Endothelial cell of umbilical vein (primary cell): ENCODE measurements at regions not wholly inside any gene's neighbourhood (a gene's known extent, or its start where the extent isn't known, plus 50 kb on each side); places are given as distances from the start of the nearest gene placed in this dataset.

Experiments used
- BruUV-seq: library from RNA; stranded (reverse); fragments of 400-500 nt; replicated peaks from 2 replicates; lab custom pipeline; 2021; lab: Mats Ljungman, UMichigan
- CTCF ChIA-PET: fragments of 300-600, 350-600 bp; sonication (Branson Sonifier 250); formaldehyde crosslinking; loops from one replicate; lab custom pipeline; 2021; ENCODE audit warnings: antibody characterized with exemption, inconsistent platforms; lab: Charles Lee
- POLR2A ChIA-PET: fragments of 300-600, 350-600 bp; sonication (Branson Sonifier 250); formaldehyde crosslinking; loops from one replicate; lab custom pipeline; 2021; ENCODE audit warnings: antibody characterized with exemption, inconsistent platforms; lab: Charles Lee
- DNase-seq: peaks from one replicate; pipeline ENCODE4 v3.0.0-alpha.2; 2011; ENCODE audit warnings: low read depth, low spot score
- FAIRE-seq: peaks from 2 replicates; lab custom pipeline; 2011; peaks lifted over from hg19 to GRCh38; lab: Jason Lieb, UNC
- H2AFZ ChIP-seq: 2 replicates; pipeline ENCODE4 v1.6.0; 2012; ENCODE audit warnings: low read depth, low read length, control low read depth, inconsistent platforms
- H3K27ac ChIP-seq: 2 replicates; pipeline ENCODE4 v1.5.1; 2011; ENCODE audit warnings: low read depth, mild to moderate bottlenecking, control low read depth, low read length, moderate library complexity; ENCODE audit not compliant: insufficient read depth
- H3K27me3 ChIP-seq, 2 experiments: 2 replicates each; pipeline versions ENCODE4 v1.6.0 to v1.6.1; 2011; ENCODE audit warnings: low read length in 2 of 2, mixed read lengths in 1 of 2; ENCODE audit not compliant: control insufficient read depth in 2 of 2, insufficient read depth in 2 of 2
- H3K36me3 ChIP-seq, 2 experiments: 2 replicates in 1 of 2; 3 replicates in 1 of 2; pipeline ENCODE4 v1.5.1; 2011; ENCODE audit warnings: low read length in 2 of 2, mild to moderate bottlenecking in 1 of 2, moderate library complexity in 1 of 2; ENCODE audit not compliant: control insufficient read depth in 2 of 2, insufficient read depth in 2 of 2; ENCODE audit errors: extremely low read depth in 1 of 2
- H3K4me1 ChIP-seq: 3 replicates; pipeline ENCODE4 v1.5.1; 2011; ENCODE audit warnings: mild to moderate bottlenecking, low read length; ENCODE audit not compliant: control insufficient read depth, insufficient read depth; ENCODE audit errors: extremely low read depth
- H3K4me2 ChIP-seq: 2 replicates; pipeline ENCODE4 v1.6.1; 2011; ENCODE audit warnings: low read length, control low read depth, mixed read lengths; ENCODE audit not compliant: insufficient read depth
- H3K4me3 ChIP-seq, 3 experiments: fragments of 200-600 bp in 1 of 3; sonication (generic), shearing (Covaris generic) in 1 of 3; replicated peaks in 1 of 3; 2 replicates each; pipeline ENCODE4 v1.5.1; 2011 to 2016; ENCODE audit warnings: control low read depth in 3 of 3, low read length in 3 of 3, mild to moderate bottlenecking in 2 of 3, inconsistent platforms in 1 of 3, low read depth in 1 of 3, moderate library complexity in 1 of 3; ENCODE audit not compliant: insufficient read depth in 1 of 3
- H3K79me2 ChIP-seq: 2 replicates; pipeline ENCODE4 v1.6.0; 2012; ENCODE audit warnings: low read length, inconsistent platforms; ENCODE audit not compliant: control insufficient read depth, insufficient read depth
- H3K9ac ChIP-seq: replicated peaks from 2 replicates; pipeline ENCODE3; 2011; ENCODE audit warnings: low read length, control low read depth; ENCODE audit not compliant: insufficient read depth; ENCODE audit errors: extremely low read depth
- H3K9me1 ChIP-seq: replicated peaks from 3 replicates; pipeline ENCODE4 v1.6.0; 2011; ENCODE audit warnings: mild to moderate bottlenecking, low read length; ENCODE audit not compliant: control insufficient read depth, insufficient read depth; ENCODE audit errors: extremely low read depth
- H3K9me3 ChIP-seq: replicated peaks from 2 replicates; pipeline ENCODE4 v1.5.1; 2012; ENCODE audit warnings: low read length, inconsistent platforms; ENCODE audit not compliant: control insufficient read depth, insufficient read depth
- H4K20me1 ChIP-seq: replicated peaks from 2 replicates; pipeline ENCODE3; 2011; ENCODE audit warnings: mild to moderate bottlenecking, low read length; ENCODE audit not compliant: control insufficient read depth, insufficient read depth; ENCODE audit errors: extremely low read depth
- FOS ChIP-seq: IDR thresholded peaks from 2 replicates; pipeline ENCODE4 v1.6.1; 2011; ENCODE audit warnings: mild to moderate bottlenecking, low read length, moderate library complexity, borderline replicate concordance; ENCODE audit not compliant: insufficient read depth
- GATA2 ChIP-seq: IDR thresholded peaks from 2 replicates; pipeline ENCODE4 v1.7.0; 2011; ENCODE audit warnings: low read depth, mild to moderate bottlenecking, moderate library complexity, mixed read lengths, low read length; ENCODE audit not compliant: insufficient read length, insufficient read depth
- JUN ChIP-seq: IDR thresholded peaks from 2 replicates; pipeline ENCODE4 v1.6.1; 2011; ENCODE audit warnings: borderline replicate concordance, low read depth; ENCODE audit not compliant: insufficient read length, insufficient read depth
- POLR2A ChIP-seq: IDR thresholded peaks from 2 replicates; pipeline ENCODE4 v1.6.1; 2012; ENCODE audit warnings: low read depth, mild to moderate bottlenecking, control low read depth, low read length
- dilution Hi-C: fragments of 300-500 bp; cut with MboI; formaldehyde crosslinking; loops from one replicate; pipeline ENCODE4 v1.15.0; 2019; ENCODE audit warnings: low sequenced_read_pairs; ENCODE audit not compliant: extremely low pct_ligation_motif_present
- intact Hi-C: fragments of 100-400 bp; cut with micrococcal nuclease; formaldehyde crosslinking; loops from one replicate; pipeline ENCODE4 v1.10.0; 2022
- TF ChIP-seq, protein P1 (sequence below), 2 donors: IDR thresholded peaks; 1 replicate in 1 of 2; 2 replicates in 1 of 2; pipeline ENCODE4 v1.5.1; 2011; ENCODE audit warnings: low read length in 2 of 2, mild to moderate bottlenecking in 2 of 2, moderate library complexity in 2 of 2, control low read depth in 1 of 2, inconsistent platforms in 1 of 2, low read depth in 1 of 2; ENCODE audit not compliant: insufficient read depth in 1 of 2; ENCODE audit errors: extremely low read depth in 1 of 2

- no peak for TF ChIP-seq FOS
- TF ChIP-seq GATA2, result no peak
- no peak for TF ChIP-seq JUN
- TF ChIP-seq POLR2A, result no peak
- BruUV-seq, result no TSS peak
Observed at GRCh38 chrX:109040057-109040456, 303.7 kb upstream of the IRS4 start.

DNA sequence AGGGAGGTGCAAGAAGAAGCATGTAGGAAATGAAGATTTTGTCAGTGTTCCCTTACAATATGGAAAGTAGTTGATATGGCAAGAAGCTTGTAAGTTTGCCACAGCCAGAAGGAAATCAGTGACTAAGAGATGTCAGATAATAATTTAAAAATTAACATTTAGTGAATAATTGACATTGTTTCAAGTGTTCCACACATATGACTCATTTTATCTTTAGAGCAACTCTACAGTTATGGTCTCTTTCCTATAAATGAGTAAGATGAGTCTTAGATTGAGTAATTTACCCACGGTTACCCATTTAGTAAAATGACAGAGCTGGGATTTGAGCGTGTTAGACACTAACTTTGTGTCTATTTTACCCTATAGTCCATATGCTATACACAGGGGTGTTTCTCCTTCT is 300.3 kb upstream of the IRS4 start:
- Histone ChIP-seq H3K4me1 (no peaks in the 10 kb centered on the region), H2AFZ (no peak overlapping the region), H4K20me1 (no peaks in the 10 kb centered on the region), H3K4me2 (no peak overlapping the region), H3K9me3 (no peaks in the 10 kb centered on the region), H3K27ac (no peak overlapping the region), H3K9me1 (no peaks in the 10 kb centered on the region), H3K36me3 (no peaks in the 10 kb centered on the region), H3K79me2 (no peaks in the 10 kb centered on the region), H3K9ac (no peak overlapping the region), H3K4me3 (no peak overlapping the region), H3K27me3 (no peaks in the 10 kb centered on the region)
- no peak for TF ChIP-seq POLR2A
- no peak for TF ChIP-seq GATA2
- TF ChIP-seq, protein P1, sequence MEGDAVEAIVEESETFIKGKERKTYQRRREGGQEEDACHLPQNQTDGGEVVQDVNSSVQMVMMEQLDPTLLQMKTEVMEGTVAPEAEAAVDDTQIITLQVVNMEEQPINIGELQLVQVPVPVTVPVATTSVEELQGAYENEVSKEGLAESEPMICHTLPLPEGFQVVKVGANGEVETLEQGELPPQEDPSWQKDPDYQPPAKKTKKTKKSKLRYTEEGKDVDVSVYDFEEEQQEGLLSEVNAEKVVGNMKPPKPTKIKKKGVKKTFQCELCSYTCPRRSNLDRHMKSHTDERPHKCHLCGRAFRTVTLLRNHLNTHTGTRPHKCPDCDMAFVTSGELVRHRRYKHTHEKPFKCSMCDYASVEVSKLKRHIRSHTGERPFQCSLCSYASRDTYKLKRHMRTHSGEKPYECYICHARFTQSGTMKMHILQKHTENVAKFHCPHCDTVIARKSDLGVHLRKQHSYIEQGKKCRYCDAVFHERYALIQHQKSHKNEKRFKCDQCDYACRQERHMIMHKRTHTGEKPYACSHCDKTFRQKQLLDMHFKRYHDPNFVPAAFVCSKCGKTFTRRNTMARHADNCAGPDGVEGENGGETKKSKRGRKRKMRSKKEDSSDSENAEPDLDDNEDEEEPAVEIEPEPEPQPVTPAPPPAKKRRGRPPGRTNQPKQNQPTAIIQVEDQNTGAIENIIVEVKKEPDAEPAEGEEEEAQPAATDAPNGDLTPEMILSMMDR (IDR thresholded peaks at IDR 0.05; ENCODE audit: extremely low read depth in 1 of 2, insufficient read depth in 1 of 2, low read depth in 1 of 2, low read length in 2 of 2), result no peak
- intact Hi-C loops, result no loop called here
- FAIRE-seq (no peak), DNase-seq (no peak)
- BruUV-seq, result no TSS peak
- dilution Hi-C loops, result no loop called here
- ChIA-PET POLR2A (no interaction called here), CTCF (no interaction called here)

More at GRCh38 chrX:109040057-109040456, 303.7 kb upstream of the IRS4 start:
- Histone ChIP-seq H3K27me3 (no peaks in the 10 kb centered on the region), H3K79me2 (no peaks in the 10 kb centered on the region), H3K4me2 (no peak overlapping the region), H2AFZ (no peak overlapping the region), H3K9ac (no peak overlapping the region), H3K27ac (no peak overlapping the region), H3K36me3 (no peaks in the 10 kb centered on the region), H3K4me1 (no peaks in the 10 kb centered on the region), H3K9me1 (no peaks in the 10 kb centered on the region), H3K4me3 (no peak overlapping the region), H3K9me3 (no peaks in the 10 kb centered on the region), H4K20me1 (no peaks in the 10 kb centered on the region)
- FAIRE-seq, result no peak
- dilution Hi-C loops (no loop called here), intact Hi-C loops (no loop called here)
- CTCF ChIA-PET, result no interaction called here
- POLR2A ChIA-PET, result no interaction called here
- no peak for DNase-seq
